Activated CD8-positive, alpha-beta memory T cell treated with anti-CD3 and anti-CD28 coated beads for 24 hours (primary cell): ENCODE measurements at regions not wholly inside any gene's neighbourhood (a gene's known extent, or its start where the extent isn't known, plus 50 kb on each side); places are given as distances from the start of the nearest gene placed in this dataset.

ENCODE experiments used
- DNase-seq: peaks from one replicate; pipeline ENCODE4 v3.0.0-alpha.2; 2020

- DNase-seq: no peak
Measured at GRCh38 chr16:87246269-87247065, 70.7 kb downstream of the C16orf95 start.

GRCh38 chr16:87248714-87249113 lies 68.5 kb downstream of the C16orf95 start:
- no peak for DNase-seq

GRCh38 chr16:87249425-87249824 lies 67.8 kb downstream of the C16orf95 start:
- DNase-seq: no peak

- no peak for DNase-seq
Measured at GRCh38 chr16:87250431-87250960, 66.7 kb downstream of the C16orf95 start.

- no peak for DNase-seq
Measured at GRCh38 chr16:87252269-87252970, 64.8 kb downstream of the C16orf95 start.
